Astrocyte of the hippocampus (primary cell): ENCODE measurements at regions not wholly inside any gene's neighbourhood (a gene's known extent, or its start where the extent isn't known, plus 50 kb on each side); places are given as distances from the start of the nearest gene placed in this dataset.
A peak's percentile ranks its signal among the peaks of the same experiment; 100 is the strongest.
"Not testable (repeated sequence)": the region's sequence is repeated elsewhere in the genome, so short reads cannot be mapped to it uniquely, and the experiment has no call there.

Experiments used
- DNase-seq: peaks from one replicate; pipeline ENCODE4 v3.0.0; 2011; ENCODE audit warnings: low read depth, low spot score

GRCh38 chr6:146984251-146984924 lies 219.8 kb upstream of the STXBP5 start:
- DNase-seq, result no peak

- DNase-seq, result no peak
Observed at GRCh38 chr6:146985111-146985510, 219.1 kb upstream of the STXBP5 start.

GRCh38 chr6:146985966-146986365 lies 218.3 kb upstream of the STXBP5 start:
- DNase-seq, result no peak

- not testable (repeated sequence) for DNase-seq
Observed at GRCh38 chr6:146987938-146988337, 216.3 kb upstream of the STXBP5 start.

GRCh38 chr6:146989860-146990259 lies 214.4 kb upstream of the STXBP5 start:
- no peak for DNase-seq

- DNase-seq, result peak; percentile 55
Observed at GRCh38 chr6:146990284-146990683, 213.9 kb upstream of the STXBP5 start.

- DNase-seq, result peak; percentile 18
Observed at GRCh38 chr6:146990821-146991798, 213.1 kb upstream of the STXBP5 start.

- peak; percentile 56 for DNase-seq
Observed at GRCh38 chr6:146997062-146997461, 207.2 kb upstream of the STXBP5 start.

- DNase-seq, result no peak
Observed at GRCh38 chr6:146999766-147000165, 204.5 kb upstream of the STXBP5 start.

GRCh38 chr6:147000545-147001488 lies 203.4 kb upstream of the STXBP5 start:
- DNase-seq, result peak; percentile 67

GRCh38 chr6:147001621-147002020 lies 202.6 kb upstream of the STXBP5 start:
- no peak for DNase-seq

GRCh38 chr6:147003186-147003585 lies 201.0 kb upstream of the STXBP5 start:
- no peak for DNase-seq

- no peak for DNase-seq
Observed at GRCh38 chr6:147005499-147005898, 198.7 kb upstream of the STXBP5 start.

- DNase-seq, result no peak
Observed at GRCh38 chr6:147007441-147007840, 196.8 kb upstream of the STXBP5 start.

GRCh38 chr6:147009358-147009757 lies 194.9 kb upstream of the STXBP5 start:
- no peak for DNase-seq

GRCh38 chr6:147015674-147016073 lies 188.5 kb upstream of the STXBP5 start:
- no peak for DNase-seq

GRCh38 chr6:147016440-147016839 lies 187.8 kb upstream of the STXBP5 start:
- no peak for DNase-seq

- DNase-seq, result no peak
Observed at GRCh38 chr6:147017153-147017552, 187.1 kb upstream of the STXBP5 start.

GRCh38 chr6:147019001-147019400 lies 185.2 kb upstream of the STXBP5 start:
- no peak for DNase-seq

GRCh38 chr6:147022041-147022440 lies 182.2 kb upstream of the STXBP5 start:
- peak; percentile 73 for DNase-seq

- no peak for DNase-seq
Observed at GRCh38 chr6:147023148-147023547, 181.1 kb upstream of the STXBP5 start.

GRCh38 chr6:147023581-147023980 lies 180.6 kb upstream of the STXBP5 start:
- DNase-seq, result no peak
